DMS79 (cell line): ENCODE measurements at regions not wholly inside any gene's neighbourhood (a gene's known extent, or its start where the extent isn't known, plus 50 kb on each side); places are given as distances from the start of the nearest gene placed in this dataset.
A peak's percentile ranks its signal among the peaks of the same experiment; 100 is the strongest.

Source experiments
- DNase-seq: peaks from one replicate; lab custom pipeline; 2025; lab: John Stamatoyannopoulos, UW

DNA sequence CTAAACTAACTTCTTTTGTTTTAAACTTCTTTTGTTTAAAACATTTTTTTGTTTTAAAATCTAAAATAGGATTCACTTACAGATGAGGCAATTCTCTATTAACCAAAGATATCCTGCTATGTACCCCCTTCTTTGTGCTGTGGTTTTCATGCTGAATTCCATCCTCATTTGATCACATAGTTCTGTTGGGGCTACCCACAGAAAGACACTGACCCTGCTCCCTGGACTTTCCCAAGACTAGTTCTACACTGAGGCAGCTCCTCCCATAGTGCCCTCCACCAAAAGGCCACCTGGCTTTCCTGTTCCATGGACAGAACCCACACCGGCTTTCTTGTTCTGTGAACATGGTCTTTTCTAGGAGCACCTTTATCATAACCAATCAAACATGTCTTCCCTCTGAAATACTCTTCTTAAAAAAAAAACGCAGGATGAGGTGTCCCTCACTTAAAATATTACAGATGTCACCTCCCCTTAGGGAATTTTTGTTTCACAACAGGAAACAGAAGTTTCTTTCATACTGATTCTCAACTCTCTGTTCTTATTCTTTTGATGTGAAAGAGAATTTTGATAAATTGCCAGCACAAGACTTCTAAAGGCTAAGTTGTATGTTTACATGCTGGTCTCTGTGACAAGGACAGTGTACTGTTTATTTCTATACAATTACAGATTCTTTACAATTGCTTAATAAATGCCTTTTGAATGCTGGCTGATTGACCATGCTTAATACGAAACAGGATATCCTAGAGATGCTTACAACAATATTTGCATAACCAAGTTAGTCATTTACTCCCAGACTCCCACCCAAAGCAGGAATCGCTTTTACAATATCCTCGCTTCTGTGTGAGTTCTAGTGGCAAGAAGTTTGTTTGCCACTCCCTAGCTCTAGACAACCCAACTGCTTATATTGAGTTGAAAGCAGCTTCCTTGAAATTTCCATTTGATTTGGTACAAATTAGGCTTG, 300.4 kb downstream of the DTWD2 start:
- no peak for DNase-seq

DNA sequence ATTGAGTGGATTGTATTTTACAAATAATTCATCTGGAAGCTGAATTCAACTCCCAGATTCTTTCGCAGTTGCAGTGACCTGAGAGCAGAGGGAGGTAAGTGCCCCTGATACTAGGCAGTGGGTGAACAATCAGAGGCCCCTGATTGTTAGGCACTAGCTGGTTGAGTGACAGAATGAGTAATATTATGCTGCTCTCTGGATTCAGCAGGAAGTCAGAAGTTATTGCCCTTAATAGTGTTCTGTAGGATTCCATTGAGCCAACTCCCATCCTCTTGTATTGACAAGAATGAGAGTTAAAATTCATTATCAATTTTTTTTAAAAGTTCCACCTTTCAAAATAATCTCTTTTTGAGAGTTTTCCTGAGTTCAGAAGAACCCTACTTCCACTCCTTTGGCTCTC, 301.2 kb downstream of the DTWD2 start:
- DNase-seq: no peak

- no peak for DNase-seq
Observed at GRCh38 chr5:118681655-118682054, 306.7 kb downstream of the DTWD2 start.

- DNase-seq: no peak
Observed at GRCh38 chr5:118679264-118679940, 308.9 kb downstream of the DTWD2 start.

DNA sequence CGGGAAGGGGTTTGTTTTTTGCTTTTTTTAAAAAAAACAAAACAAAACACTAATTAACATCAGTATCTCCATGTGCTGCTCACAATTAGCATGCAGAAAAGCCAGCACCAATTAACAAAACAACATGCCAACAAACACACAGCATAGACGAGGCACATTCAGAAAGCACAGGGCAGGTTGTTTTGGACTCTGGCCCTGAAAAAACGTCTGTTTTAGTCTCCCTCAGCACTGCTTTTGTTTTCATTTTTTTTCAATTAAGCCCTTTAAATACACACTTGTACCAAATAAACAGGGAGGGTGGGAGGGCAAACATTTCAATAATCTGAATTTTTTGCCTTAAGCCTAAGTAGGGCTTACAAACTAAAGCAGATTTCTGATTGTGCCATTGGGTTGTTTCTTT, 309.6 kb downstream of the DTWD2 start:
- DNase-seq: no peak

- no peak for DNase-seq
Observed at GRCh38 chr5:118675247-118675646, 313.1 kb downstream of the DTWD2 start.

GRCh38 chr5:118657576-118657975, 330.8 kb downstream of the DTWD2 start:
- no peak for DNase-seq

DNA sequence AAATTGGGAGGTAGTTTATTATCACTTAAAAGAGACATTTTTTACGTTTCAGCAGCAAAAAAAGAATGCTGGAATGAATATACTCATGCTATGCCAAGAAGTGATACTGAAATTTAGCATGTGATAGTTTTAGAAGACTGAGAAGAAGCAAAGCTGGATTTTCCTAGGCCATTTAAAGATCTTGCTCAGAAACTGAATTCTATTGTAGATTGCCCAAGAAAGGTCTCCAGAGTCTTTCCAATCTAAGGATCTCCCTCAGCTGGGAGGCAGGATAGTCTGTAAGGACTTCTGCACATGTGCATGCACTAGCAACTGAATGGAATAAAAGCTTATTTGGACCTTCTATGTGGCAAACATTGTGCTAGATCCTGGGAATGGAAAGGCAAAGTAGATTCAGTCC, 334.5 kb downstream of the DTWD2 start:
- no peak for DNase-seq

GRCh38 chr5:118653183-118653582, 335.2 kb downstream of the DTWD2 start:
- DNase-seq: peak; percentile 56

DNA sequence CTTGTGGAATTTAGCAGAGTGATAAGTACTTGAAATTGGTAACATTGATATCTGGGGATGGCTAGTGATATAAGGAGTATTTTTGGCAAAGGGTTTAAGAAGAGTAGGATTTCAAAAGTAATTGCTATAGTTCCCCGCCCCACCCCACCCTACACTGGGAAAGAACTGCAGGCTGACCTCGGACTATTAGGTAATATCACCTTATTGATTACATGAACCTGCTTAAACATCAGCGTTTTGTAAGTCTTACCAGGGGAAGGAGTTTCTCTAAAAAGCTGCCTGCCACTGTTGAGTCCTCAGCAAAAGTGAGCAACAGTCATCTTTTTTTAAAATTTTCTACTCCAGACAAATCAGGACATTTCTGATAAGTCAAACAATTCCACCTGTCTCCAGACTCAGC, 337.3 kb downstream of the DTWD2 start:
- DNase-seq: no peak

DNA sequence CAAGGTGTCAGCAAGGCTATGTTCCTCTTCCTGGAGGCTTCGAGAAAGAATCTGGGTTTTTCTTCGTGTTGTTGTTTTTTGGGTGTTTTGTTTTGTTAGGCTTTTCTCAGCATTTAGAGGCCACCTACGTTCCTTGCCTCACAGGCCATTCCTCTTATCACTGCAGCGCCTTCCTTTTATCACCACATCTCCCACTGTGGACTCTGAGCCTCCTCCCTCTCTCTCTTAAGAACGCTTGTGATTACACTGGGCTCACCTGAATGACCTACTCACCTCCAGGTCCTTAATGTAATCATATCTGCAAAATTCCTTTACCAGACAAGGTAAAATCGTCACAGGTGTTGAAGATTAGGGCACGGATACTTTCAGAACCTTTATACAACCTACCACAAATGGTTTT, 340.8 kb downstream of the DTWD2 start:
- DNase-seq: no peak

- DNase-seq: no peak
Observed at GRCh38 chr5:118646917-118647316, 341.4 kb downstream of the DTWD2 start.

DNA sequence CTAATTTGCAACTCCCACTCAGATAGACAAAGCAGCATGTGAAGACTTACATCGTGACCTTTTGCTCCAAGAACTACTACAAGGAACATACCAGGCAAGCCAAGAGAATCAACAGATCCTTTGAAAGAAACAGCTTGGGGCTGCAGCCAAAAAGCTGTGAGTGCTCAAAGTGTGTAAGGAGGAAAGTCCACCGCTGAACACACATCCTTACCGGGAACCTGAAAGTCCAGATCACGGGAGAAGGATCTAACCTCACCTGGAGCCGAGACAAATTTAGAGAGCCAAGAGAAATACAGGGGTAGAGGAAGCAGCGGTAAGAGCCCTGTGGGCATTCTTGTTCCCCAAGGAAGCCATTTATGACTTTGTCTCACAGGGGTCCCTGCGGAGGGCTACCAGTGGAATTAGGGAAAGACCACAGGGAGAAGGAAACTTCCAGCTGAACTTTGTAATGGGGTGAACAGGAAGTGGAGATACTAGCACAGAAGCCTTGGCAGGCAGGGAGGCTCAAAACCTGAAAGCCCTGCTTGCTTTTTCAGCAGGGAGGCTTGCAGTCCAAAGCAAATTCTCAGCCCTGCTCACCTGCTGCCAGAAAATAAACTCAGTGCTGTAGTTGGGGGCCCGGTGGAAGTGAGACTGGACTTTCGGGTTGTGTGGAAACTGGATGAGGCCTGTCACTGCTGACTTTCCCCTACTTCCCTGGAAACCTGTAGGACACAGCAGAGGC, 350.2 kb downstream of the DTWD2 start:
- DNase-seq: no peak

- no peak for DNase-seq
Observed at GRCh38 chr5:118628660-118629354, 359.5 kb downstream of the DTWD2 start.

GRCh38 chr5:118620233-118620632, 368.1 kb downstream of the DTWD2 start:
- DNase-seq: no peak

- DNase-seq: no peak
Observed at GRCh38 chr5:118619823-118620222, 368.5 kb downstream of the DTWD2 start.

DNA sequence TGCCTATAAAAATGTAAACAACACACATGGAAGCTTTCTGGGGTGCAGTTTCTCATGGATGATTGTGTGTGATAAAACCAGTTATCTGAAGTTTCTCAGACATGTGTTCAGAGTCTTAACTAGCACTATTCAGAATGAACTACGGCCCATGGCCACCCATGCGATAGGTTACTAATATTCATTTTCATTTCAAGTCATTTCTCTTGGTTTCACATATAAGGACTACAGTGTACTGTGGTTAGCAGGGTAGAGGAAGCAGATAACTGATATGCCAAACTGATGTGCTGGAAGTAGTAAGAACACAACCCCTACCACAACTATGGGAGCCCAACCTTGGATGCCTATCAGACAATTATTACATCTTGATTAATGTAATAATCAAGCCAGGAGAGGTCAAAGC, 372.1 kb downstream of the DTWD2 start:
- no peak for DNase-seq

DNA sequence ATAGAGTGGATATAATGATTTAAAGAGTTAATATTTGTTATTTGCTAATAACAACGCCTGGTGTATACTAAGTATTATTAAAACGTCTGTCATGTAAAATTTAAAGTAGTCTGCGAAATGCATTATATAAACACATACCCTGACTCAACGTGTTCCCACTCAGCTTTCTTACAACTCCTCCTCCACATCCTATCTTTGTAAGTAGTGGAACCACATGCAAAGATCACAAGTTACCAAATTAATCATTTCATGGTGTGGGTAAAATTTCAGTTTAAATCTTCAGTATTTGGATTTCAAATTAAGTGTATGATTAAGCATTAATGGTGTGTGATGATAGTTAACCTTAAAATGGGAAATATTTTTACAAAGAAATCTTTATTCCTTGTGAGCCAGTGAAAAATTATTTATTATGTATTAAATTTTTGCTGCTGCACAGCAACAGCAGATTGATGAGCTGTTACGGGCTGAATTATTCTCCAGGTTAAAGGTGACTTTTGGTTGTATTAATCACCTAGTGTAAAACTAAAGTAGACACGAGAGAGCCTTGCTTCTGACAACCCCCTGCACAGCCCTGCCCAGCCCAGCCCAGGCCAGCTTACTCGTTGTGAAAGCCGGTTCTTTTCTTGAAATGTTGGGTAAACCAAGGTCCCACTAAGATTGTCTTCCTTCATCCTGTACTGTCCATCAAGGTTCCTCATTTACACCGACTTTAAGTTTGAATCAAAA, 373.5 kb downstream of the DTWD2 start:
- DNase-seq: no peak

GRCh38 chr5:118611332-118611945, 376.9 kb downstream of the DTWD2 start:
- DNase-seq: no peak

- no peak for DNase-seq
Observed at GRCh38 chr5:118606940-118607339, 381.4 kb downstream of the DTWD2 start.

DNA sequence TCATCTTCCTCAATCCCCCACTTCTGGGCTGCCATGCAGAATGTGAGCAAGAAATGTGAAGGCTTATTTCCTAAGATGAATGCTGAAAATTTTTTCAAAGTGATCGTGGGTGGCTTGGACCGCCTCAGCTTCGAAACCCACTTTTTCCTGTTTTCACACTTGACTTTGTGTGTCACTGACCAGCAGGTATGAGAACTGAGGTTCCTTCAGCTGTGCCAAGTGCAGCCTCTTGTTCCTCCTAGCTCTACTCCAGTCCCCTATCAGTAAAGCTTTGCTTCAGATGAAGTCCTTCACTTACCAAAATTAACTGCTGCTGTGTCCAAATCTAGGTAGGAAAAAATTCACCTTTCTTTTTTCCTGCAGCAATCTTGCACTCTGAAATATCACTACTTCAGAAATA, 382.6 kb downstream of the DTWD2 start:
- no peak for DNase-seq
